K562 (cell line): ENCODE measurements at regions not wholly inside any gene's neighbourhood (a gene's known extent, or its start where the extent isn't known, plus 50 kb on each side); places are given as distances from the start of the nearest gene placed in this dataset.
A peak's percentile ranks its signal among the peaks of the same experiment; 100 is the strongest.

Experiments used
- ATAC-seq: fragments of 200-7000 bp; cut with Tn5 transposase; 3 replicates; pipeline ENCODE4 v1.9.1; 2020; ENCODE audit warnings: moderate library complexity
- BruUV-seq: library from RNA; stranded (reverse); fragments of 400-500 nt; replicated peaks from 2 replicates; lab custom pipeline; 2021; lab: Mats Ljungman, UMichigan
- CTCF ChIA-PET: fragments of 300-600 bp; formaldehyde crosslinking; extraction: SDS; loops from one replicate; lab custom pipeline; 2021; ENCODE audit warnings: low intra/inter-chr PET ratio; lab: Yijun Ruan, JAX
- POLR2A ChIA-PET: fragments of 300-600, 350-650 bp; sonication (Branson Sonifier 250); formaldehyde crosslinking; extraction: SDS; loops from one replicate; lab custom pipeline; 2021; ENCODE audit warnings: antibody characterized with exemption, inconsistent platforms; lab: Yijun Ruan, JAX
- DNase-seq, 4 experiments: peaks; one replicate each; pipeline versions ENCODE4 v3.0.0 to v3.0.0-alpha.2; 2011 to 2018; ENCODE audit warnings: low spot score in 3 of 4, mixed read lengths in 3 of 4; ENCODE audit errors: extremely low read depth in 1 of 4
- FAIRE-seq: peaks from 2 replicates; lab custom pipeline; 2011; peaks lifted over from hg19 to GRCh38; lab: Jason Lieb, UNC
- H2AFZ ChIP-seq: 2 replicates; pipeline ENCODE4 v1.6.0; 2011; ENCODE audit warnings: low read depth, low read length, control low read depth, inconsistent platforms
- H3K27ac ChIP-seq: fragments of 200-600 bp; 3 replicates; pipeline ENCODE4 v1.8.0; 2011; ENCODE audit warnings: low read depth, mild to moderate bottlenecking, control low read depth, inconsistent platforms, low read length, moderate library complexity, mixed read lengths; ENCODE audit errors: extremely low read depth
- H3K27me3 ChIP-seq, 2 experiments: fragments of 300-600 bp in 1 of 2; 2 replicates in 1 of 2; 3 replicates in 1 of 2; pipeline versions ENCODE4 v1.6.0 to v1.8.0; 2011; ENCODE audit warnings: inconsistent platforms in 2 of 2, low read length in 2 of 2, mild to moderate bottlenecking in 1 of 2, mixed read lengths in 1 of 2, moderate library complexity in 1 of 2; ENCODE audit not compliant: control insufficient read depth in 2 of 2, insufficient read depth in 2 of 2
- H3K36me3 ChIP-seq: fragments of 300-600 bp; 3 replicates; pipeline ENCODE4 v1.8.0; 2011; ENCODE audit warnings: mild to moderate bottlenecking, low read length, inconsistent platforms; ENCODE audit not compliant: control insufficient read depth, insufficient read depth
- H3K4me1 ChIP-seq, 2 experiments: fragments of 200-600 bp in 1 of 2; replicated peaks in 1 of 2; 2 replicates in 1 of 2; 3 replicates in 1 of 2; pipeline versions ENCODE4 v1.5.1 to v1.8.0; 2011; ENCODE audit warnings: inconsistent platforms in 2 of 2, low read length in 2 of 2, mild to moderate bottlenecking in 1 of 2, mixed read lengths in 1 of 2, moderate library complexity in 1 of 2; ENCODE audit not compliant: control insufficient read depth in 2 of 2, insufficient read depth in 2 of 2
- H3K4me2 ChIP-seq: 2 replicates; pipeline ENCODE4 v1.6.1; 2011; ENCODE audit warnings: low read length, control low read depth, inconsistent platforms, mixed read lengths; ENCODE audit not compliant: insufficient read depth
- H3K4me3 ChIP-seq: fragments of 200-600 bp; sonication (generic), shearing (Covaris generic); 2 replicates; pipeline ENCODE4 v1.5.1; 2016; ENCODE audit warnings: control low read depth, inconsistent platforms
- H3K79me2 ChIP-seq: fragments of 200-600 bp; 3 replicates; pipeline ENCODE4 v1.8.0; 2011; ENCODE audit warnings: low read length, inconsistent platforms; ENCODE audit not compliant: control insufficient read depth, insufficient read depth
- H3K9ac ChIP-seq, 2 experiments: 2 replicates each; pipeline versions ENCODE4 v1.6.0 to v1.6.1; 2011; ENCODE audit warnings: low read depth in 2 of 2, low read length in 2 of 2, control low read depth in 1 of 2, inconsistent platforms in 1 of 2, mild to moderate bottlenecking in 1 of 2, mixed read lengths in 1 of 2; ENCODE audit not compliant: insufficient read depth in 1 of 2
- H3K9me1 ChIP-seq: one replicate; pipeline ENCODE4 v1.6.0; 2011; ENCODE audit warnings: inconsistent platforms, mild to moderate bottlenecking, low read length, moderate library complexity; ENCODE audit not compliant: control insufficient read depth, insufficient read depth
- H3K9me3 ChIP-seq: replicated peaks from 2 replicates; pipeline ENCODE4 v1.5.1; 2011; ENCODE audit warnings: low read depth, low read length, inconsistent platforms; ENCODE audit not compliant: control insufficient read depth, insufficient read depth
- H4K20me1 ChIP-seq: replicated peaks from 2 replicates; pipeline ENCODE4 v1.6.1; 2011; ENCODE audit warnings: low read length, inconsistent platforms, mixed read lengths; ENCODE audit not compliant: control insufficient read depth, insufficient read depth
- CEBPB ChIP-seq: fragments of 450-650 bp; IDR thresholded peaks from 2 replicates; pipeline ENCODE4 v1.6.1; 2016; ENCODE audit warnings: missing genetic modification characterization, missing compliant biosample characterization
- CEBPG ChIP-seq, 3 experiments: fragments of 200-800 bp in 1 of 3; sonication (Bioruptor generic) in 1 of 3; sonication (generic) in 1 of 3; formaldehyde crosslinking in 1 of 3; IDR thresholded peaks in 2 of 3; conservative IDR thresholded peaks in 1 of 3; 2 replicates each; pipeline versions ENCODE4 v1.6.1 to v1.8.0; 2016 to 2022; ENCODE audit warnings: missing compliant biosample characterization in 2 of 3, missing genetic modification characterization in 2 of 3, mild to moderate bottlenecking in 1 of 3, missing genetic modification reagents in 1 of 3
- DEAF1 ChIP-seq: fragments of 450-650 bp; formaldehyde crosslinking; IDR thresholded peaks from 2 replicates; pipeline ENCODE4 v1.4.0; 2020; ENCODE audit warnings: mild to moderate bottlenecking, moderate library complexity
- EHMT2 ChIP-seq: fragments of 450-650 bp; IDR thresholded peaks from 2 replicates; pipeline ENCODE4 v1.6.1; 2018; ENCODE audit warnings: antibody characterized with exemption
- ERF ChIP-seq: fragments of 450-650 bp; formaldehyde crosslinking; IDR thresholded peaks from 2 replicates; pipeline ENCODE4 v1.4.0; 2020; ENCODE audit warnings: mild to moderate bottlenecking, mixed read lengths
- NFYB ChIP-seq: IDR thresholded peaks from 2 replicates; pipeline ENCODE4 v1.6.1; 2011; ENCODE audit warnings: mild to moderate bottlenecking, moderate library complexity; ENCODE audit not compliant: insufficient read length; ENCODE audit errors: extremely low read depth
- SMC3 ChIP-seq: conservative IDR thresholded peaks from 2 replicates; pipeline ENCODE4 v1.6.1; 2011; ENCODE audit warnings: low read depth, low read length, improper control_type of control experiment; ENCODE audit not compliant: insufficient read depth
- TEAD1 ChIP-seq, 2 experiments: fragments of 450-650 bp in 1 of 2; sonication (generic) in 1 of 2; formaldehyde crosslinking; IDR thresholded peaks; 2 replicates each; pipeline versions ENCODE4 v1.4.0 to v1.8.0; 2020 to 2022; ENCODE audit warnings: mild to moderate bottlenecking in 2 of 2, missing genetic modification reagents in 1 of 2
- WGBS: fragments of 100-300 bp; shearing (Covaris generic); methylation state at CpG from one replicate; pipeline ENCODE4 v1.1.6; 2016; ENCODE audit warnings: low coverage, mixed read lengths; ENCODE audit not compliant: insufficient coverage; ENCODE audit errors: missing lambda C conversion rate; 5-methylcytosine and 5-hydroxymethylcytosine counted together
- in situ Hi-C: fragments of 300-500 bp; cut with MboI; formaldehyde crosslinking; loops from 4 replicates; pipeline ENCODE4 v1.15.0; 2018; ENCODE audit warnings: inconsistent platforms, mixed read lengths
- intact Hi-C: fragments of 100-400 bp; cut with micrococcal nuclease; formaldehyde crosslinking; loops from 2 replicates; pipeline ENCODE4 v1.14.2; 2022
- TF ChIP-seq, protein P1 (sequence below): IDR thresholded peaks from 3 replicates; pipeline ENCODE4 v1.6.1; 2011; ENCODE audit warnings: borderline replicate concordance, mild to moderate bottlenecking; ENCODE audit not compliant: insufficient read length, insufficient read depth
- TF ChIP-seq, protein P2 (sequence below), 2 experiments: fragments of 450-650 bp in 1 of 2; sonication (generic) in 1 of 2; formaldehyde crosslinking; conservative IDR thresholded peaks; 2 replicates each; pipeline versions ENCODE4 v1.4.0 to v1.8.1; 2020 to 2022; ENCODE audit warnings: mild to moderate bottlenecking in 1 of 2, missing genetic modification reagents in 1 of 2

DNA sequence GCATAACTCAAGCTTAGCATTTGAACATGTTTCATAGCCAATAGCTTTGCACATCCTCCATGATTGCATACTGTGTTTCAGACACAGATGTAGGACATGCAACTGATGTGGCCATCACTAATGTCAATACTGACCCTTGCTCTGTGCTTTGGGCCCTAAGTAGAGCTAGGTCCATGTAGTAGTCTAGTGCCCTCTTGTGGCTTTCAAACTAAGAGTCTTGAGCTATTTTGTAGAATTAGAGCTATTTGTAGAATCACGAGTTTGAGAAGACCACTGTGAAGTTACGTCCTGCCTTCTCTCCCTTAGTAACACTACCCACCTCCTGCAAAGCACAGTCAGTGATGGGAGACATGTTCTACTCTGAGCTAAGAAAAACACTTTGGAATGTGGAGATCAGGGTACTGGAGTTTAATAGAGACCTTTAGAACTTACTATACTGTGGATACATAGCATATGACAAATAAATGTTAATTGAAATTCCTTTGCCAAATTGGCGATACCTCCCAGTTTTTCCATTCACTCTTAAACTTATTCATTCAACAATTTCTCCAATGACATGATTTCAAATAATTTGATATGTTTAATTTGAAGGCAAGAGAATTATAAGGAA lies 306.5 kb upstream of the TNP1 start (continued):
- TF ChIP-seq, protein P1, sequence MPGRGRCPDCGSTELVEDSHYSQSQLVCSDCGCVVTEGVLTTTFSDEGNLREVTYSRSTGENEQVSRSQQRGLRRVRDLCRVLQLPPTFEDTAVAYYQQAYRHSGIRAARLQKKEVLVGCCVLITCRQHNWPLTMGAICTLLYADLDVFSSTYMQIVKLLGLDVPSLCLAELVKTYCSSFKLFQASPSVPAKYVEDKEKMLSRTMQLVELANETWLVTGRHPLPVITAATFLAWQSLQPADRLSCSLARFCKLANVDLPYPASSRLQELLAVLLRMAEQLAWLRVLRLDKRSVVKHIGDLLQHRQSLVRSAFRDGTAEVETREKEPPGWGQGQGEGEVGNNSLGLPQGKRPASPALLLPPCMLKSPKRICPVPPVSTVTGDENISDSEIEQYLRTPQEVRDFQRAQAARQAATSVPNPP: no peak
- TF ChIP-seq DEAF1 (CRISPR knock-in tag): peak; percentile 67
- TF ChIP-seq EHMT2: peak; percentile 74; the same call in 1 of the 2 replicates
- no peak for TF ChIP-seq ERF (CRISPR knock-in tag)
- TF ChIP-seq SMC3: peak; percentile 71

DNA sequence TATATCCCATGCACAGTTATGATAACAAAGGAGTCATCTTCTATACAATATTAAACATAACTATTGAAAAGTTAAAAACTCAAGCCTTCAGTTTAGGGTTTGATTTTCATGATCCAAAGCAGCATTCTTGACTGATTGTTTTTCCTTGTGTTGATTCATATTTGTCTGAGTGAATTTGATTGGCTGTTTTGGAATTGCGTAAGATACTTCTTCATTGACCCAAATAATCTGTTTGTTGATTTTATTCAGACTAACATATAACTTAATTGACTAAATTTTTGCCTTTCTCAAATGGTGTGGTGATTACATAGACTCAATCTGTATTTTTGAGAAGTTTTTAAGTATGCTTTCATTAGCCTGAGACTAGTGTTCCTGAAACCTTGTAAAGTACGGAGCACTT lies 305.7 kb upstream of the TNP1 start:
- Histone ChIP-seq H4K20me1 (no peaks in the 10 kb centered on the region), H3K9ac (no peak overlapping the region), H3K27ac (no peak overlapping the region), H3K27me3 (no peaks in the 10 kb centered on the region), H3K9me3 (no peaks in the 10 kb centered on the region), H3K4me1 (peaks cover 0 to 6% of the 10 kb centered on the region in 2 experiments; a peak in 2 of 5 replicates), H3K9me1 (no peaks in the 10 kb centered on the region), H3K4me3 (no peak overlapping the region), H3K4me2 (no peak overlapping the region), H3K36me3 (no peaks in the 10 kb centered on the region), H3K79me2 (no peaks in the 10 kb centered on the region), H2AFZ (no peak overlapping the region)
- BruUV-seq: no TSS peak
- in situ Hi-C loops: loop anchor here (5.0 kb wide), 1 partner anchor 483 kb away; no protein-coding TSS in a partner anchor
- intact Hi-C loops: loop anchor here (5.0 to 10.0 kb wide), 4 partner anchors 291 to 483 kb away; no protein-coding TSS in a partner anchor
- DNase-seq: no peak
- ChIA-PET POLR2A (no interaction called here), CTCF (no interaction called here)
- WGBS: 29% methylated on average over 2 of the region's 2 CpGs
- no peak for ATAC-seq
- TF ChIP-seq CEBPB (tag) (peak; percentile 54; the same call in 1 of the 2 replicates), CEBPG (CRISPR knock-in tag; IDR thresholded peaks at IDR 0.05) (no peak), CEBPG (tag; conservative IDR thresholded peaks at IDR 0.05 in 1 of 2, IDR thresholded peaks at IDR 0.05 in 1 of 2) (peak; percentile 48 to 49; a peak in 3 of 4 replicates), TEAD1 (CRISPR knock-in tag; IDR thresholded peaks at IDR 0.05) (no peak), NFYB (no peak)
- TF ChIP-seq, protein P2, sequence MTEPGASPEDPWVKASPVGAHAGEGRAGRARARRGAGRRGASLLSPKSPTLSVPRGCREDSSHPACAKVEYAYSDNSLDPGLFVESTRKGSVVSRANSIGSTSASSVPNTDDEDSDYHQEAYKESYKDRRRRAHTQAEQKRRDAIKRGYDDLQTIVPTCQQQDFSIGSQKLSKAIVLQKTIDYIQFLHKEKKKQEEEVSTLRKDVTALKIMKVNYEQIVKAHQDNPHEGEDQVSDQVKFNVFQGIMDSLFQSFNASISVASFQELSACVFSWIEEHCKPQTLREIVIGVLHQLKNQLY (CRISPR knock-in tag; conservative IDR thresholded peaks at IDR 0.05): no peak
- FAIRE-seq: peak; percentile 23
